ENCODE measurements at regions not wholly inside any gene's neighbourhood (a gene's known extent, or its start where the extent isn't known, plus 50 kb on each side); places are given as distances from the start of the nearest gene placed in this dataset.

DNA sequence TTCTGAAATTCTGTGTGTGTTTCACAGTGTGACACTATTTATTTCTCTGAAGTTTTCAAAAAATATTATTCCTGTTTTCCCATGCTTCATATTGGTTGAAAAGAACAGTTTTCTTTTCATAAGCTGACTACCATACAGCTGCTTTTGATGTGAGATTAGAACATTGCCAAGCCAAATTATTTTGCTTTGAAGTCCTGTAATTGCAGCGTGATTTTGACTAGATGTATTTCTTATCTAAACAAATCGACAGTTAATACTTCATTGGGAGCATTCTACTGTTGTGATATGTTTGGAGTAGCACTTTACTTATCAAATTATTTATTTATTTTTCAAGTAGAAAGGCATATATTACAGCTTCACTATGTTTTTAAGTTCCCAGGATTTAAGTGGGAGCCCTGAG, 132.0 kb downstream of the DACT1 start:
- Histone ChIP-seq H2BK120ac (replicated peaks; ENCODE audit: low read depth, low read length) (no peak overlapping the region), H2BK5ac (ENCODE audit: low read depth, low read length) (no peak overlapping the region), H3K4me2 (ENCODE audit: insufficient read depth in 1 of 2, low read depth in 2 of 2, low read length in 2 of 2) (0 out of 4 replicates have a peak overlapping the region, but pooled peaks of 1 of the 2 experiments have one; percentile 26), H3K4me1 (replicated peaks in 1 of 4; ENCODE audit: control insufficient read depth in 3 of 4, insufficient read depth in 4 of 4, low read length in 3 of 4) (peaks cover 2 to 21% (median 12%) of the 10 kb centered on the region in 4 experiments; a peak in 5 of 7 replicates), H2BK20ac (ENCODE audit: low read length) (no peak overlapping the region), H3K27me3 (replicated peaks in 1 of 4; ENCODE audit: control insufficient read depth in 3 of 4, extremely low read depth in 1 of 4, insufficient read depth in 3 of 4, low read length in 3 of 4) (peaks cover 9 to 29% (median 21%) of the 10 kb centered on the region in 4 experiments; a peak in 5 of 7 replicates), H3K4me3 (ENCODE audit: extremely low read depth in 1 of 4, insufficient read depth in 2 of 4, low read depth in 3 of 4, low read length in 4 of 4) (no peak overlapping the region), H4K20me1 (replicated peaks in 1 of 2; ENCODE audit: control insufficient read depth in 1 of 2, insufficient read depth in 2 of 2, low read length in 2 of 2) (no peaks in the 10 kb centered on the region), H3K9me3 (ENCODE audit: insufficient read depth in 2 of 2, low read depth in 1 of 2, low read length in 1 of 2) (peaks cover 0 to under 1% of the 10 kb centered on the region in 2 experiments; a peak in 1 of 4 replicates), H2AFZ (ENCODE audit: low read length) (no peak overlapping the region), H3K79me1 (ENCODE audit: low read depth, low read length) (no peaks in the 10 kb centered on the region), H4K8ac (ENCODE audit: extremely low read depth, insufficient read depth, low read length) (no peak overlapping the region), H4K5ac (ENCODE audit: insufficient read length, low read depth, low read length) (no peak overlapping the region), H2AK5ac (ENCODE audit: low read depth, low read length) (no peak overlapping the region), H3K4ac (replicated peaks; ENCODE audit: insufficient read length, low read depth, low read length) (no peak overlapping the region), H3K79me2 (ENCODE audit: control insufficient read depth in 1 of 2, insufficient read depth in 2 of 2, low read length in 2 of 2) (no peaks in the 10 kb centered on the region), H3K18ac (ENCODE audit: extremely low read depth, low read length) (no peak overlapping the region), H3K56ac (replicated peaks; ENCODE audit: insufficient read length, low read depth, low read length) (no peak overlapping the region), H3K14ac (ENCODE audit: insufficient read length) (no peak overlapping the region), H3K36me3 (ENCODE audit: control insufficient read depth in 2 of 4, insufficient read depth in 4 of 4, low read length in 3 of 4) (no peaks in the 10 kb centered on the region), H3K27ac (ENCODE audit: low read depth, low read length) (no peak overlapping the region), H3K23ac (ENCODE audit: insufficient read length) (no peak overlapping the region), H2BK15ac (ENCODE audit: low read length) (no peak overlapping the region), H3K9ac (replicated peaks in 1 of 4; ENCODE audit: extremely low read depth in 1 of 4, low read depth in 3 of 4, low read length in 3 of 4) (no peak overlapping the region), H3K23me2 (ENCODE audit: low read depth, low read length) (no peaks in the 10 kb centered on the region; the same call in 1 of the 2 replicates), H2BK12ac (ENCODE audit: low read depth, low read length) (no peak overlapping the region), H4K91ac (replicated peaks; ENCODE audit: insufficient read length, low read length) (no peak overlapping the region)
- WGBS, 2 experiments (ENCODE audit: extremely low coverage in 1 of 2, insufficient coverage in 1 of 2, insufficient read length in 1 of 2, insufficient replicate concordance in 2 of 2, low coverage in 1 of 2, low lambda C conversion rate in 2 of 2, missing lambda C conversion rate in 1 of 2): 81% methylated on average over 2 of the region's 2 CpGs; no CpG with 5 or more reads in 1 of the 2 experiments
- POLR2A ChIA-PET (ENCODE audit: partially characterized antibody): interaction anchor here (0.8 kb wide), 1 partner anchor 10 kb away, joined by 3 read pairs; no protein-coding TSS in a partner anchor
- DNase-seq (ENCODE audit: low read depth in 1 of 2, low spot score in 2 of 2) (no peak), FAIRE-seq (no peak)
- CTCF ChIA-PET (ENCODE audit: partially characterized antibody): interaction anchor here (0.8 to 1.9 kb wide), 2 partner anchors 128 to 179 kb away, joined by 3 to 8 read pairs; no protein-coding TSS in a partner anchor
- TF ChIP-seq POLR2AphosphoS5 (IDR thresholded peaks at IDR 0.05; ENCODE audit: low read depth, low read length): no peak
